ENCODE measurements at regions not wholly inside any gene's neighbourhood (a gene's known extent, or its start where the extent isn't known, plus 50 kb on each side); places are given as distances from the start of the nearest gene placed in this dataset.

DNA sequence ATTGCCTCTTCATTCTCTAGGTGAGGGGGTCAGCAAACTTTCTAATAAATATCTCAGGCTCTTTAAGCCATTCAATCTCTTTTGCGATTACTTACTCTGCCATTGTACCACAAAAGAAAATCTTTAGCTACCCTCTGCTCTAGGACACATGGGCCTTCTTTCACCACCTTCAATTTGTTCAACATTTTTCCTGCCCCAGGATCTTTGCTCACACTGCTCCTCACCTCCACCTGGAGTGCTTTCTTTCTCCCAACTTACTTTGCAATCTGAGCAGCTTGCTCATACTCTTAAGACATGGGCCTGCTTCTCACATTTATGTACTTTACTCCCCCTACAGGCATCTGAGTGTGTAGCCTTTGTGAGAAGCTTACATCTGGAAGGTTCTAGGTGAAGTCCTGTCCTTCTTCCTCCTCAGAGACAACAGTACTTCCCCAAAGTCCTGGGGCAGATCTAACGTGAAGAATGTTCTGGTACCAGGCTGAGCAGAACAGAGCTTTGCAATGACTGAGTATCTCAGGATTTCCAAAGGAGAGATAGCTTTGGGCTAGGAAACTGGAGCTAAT is 55.0 kb upstream of the PRDM5 start:
- DNase-seq = peak in 1 of 2 experiments; percentile 34

DNA sequence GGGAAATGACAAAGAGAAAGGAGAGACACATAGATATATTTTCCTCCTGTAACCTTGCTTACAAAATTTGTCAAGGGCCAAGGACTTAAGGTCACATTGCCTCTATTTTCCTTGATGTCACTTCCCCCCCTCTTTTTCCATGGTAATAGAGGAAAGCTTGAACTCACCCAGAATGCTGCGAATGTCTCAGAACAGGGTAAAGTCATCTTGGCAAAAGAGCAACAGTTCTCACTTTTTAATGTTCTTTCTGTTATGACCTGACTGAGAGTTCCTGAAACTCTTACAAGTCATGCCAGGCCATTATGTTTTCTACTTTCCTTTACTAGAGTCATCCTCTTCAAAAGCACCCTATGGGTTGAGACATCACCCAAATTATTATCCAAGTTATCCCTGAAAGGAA is 50.7 kb upstream of the PRDM5 start:
- DNase-seq = no peak

All from NCI-H524 (cell line).